Neutrophil (primary cell): ENCODE measurements at regions not wholly inside any gene's neighbourhood (a gene's known extent, or its start where the extent isn't known, plus 50 kb on each side); places are given as distances from the start of the nearest gene placed in this dataset.

ENCODE experiments used
- H3K27ac ChIP-seq: fragments of 200-600 bp; sonication (generic); 2 replicates; pipeline ENCODE4 v1.5.1; 2016; ENCODE audit warnings: mild to moderate bottlenecking, moderate library complexity
- H3K27me3 ChIP-seq: fragments of 200-600 bp; sonication (generic); 2 replicates; pipeline ENCODE4 v1.6.0; 2016; ENCODE audit warnings: mild to moderate bottlenecking
- H3K36me3 ChIP-seq: fragments of 200-600 bp; sonication (generic); 2 replicates; pipeline ENCODE4 v1.5.1; 2017
- H3K4me1 ChIP-seq, 2 experiments: fragments of 200-600 bp in 1 of 2; sonication (generic) in 1 of 2; 1 replicate in 1 of 2; 2 replicates in 1 of 2; pipeline versions ENCODE4 v1.5.1 to v1.6.1; 2013 to 2016; ENCODE audit warnings: low read depth in 1 of 2, low read length in 1 of 2, mild to moderate bottlenecking in 1 of 2, moderate library complexity in 1 of 2; ENCODE audit not compliant: control insufficient read depth in 1 of 2, insufficient read depth in 1 of 2
- H3K4me3 ChIP-seq, 2 experiments: fragments of 200-600 bp in 1 of 2; sonication (generic) in 1 of 2; 1 replicate in 1 of 2; 2 replicates in 1 of 2; pipeline ENCODE4 v1.5.1; 2013 to 2016; ENCODE audit warnings: low read depth in 1 of 2, low read length in 1 of 2, mild to moderate bottlenecking in 1 of 2, moderate library complexity in 1 of 2
- H3K9me3 ChIP-seq: fragments of 200-600 bp; sonication (generic); 2 replicates; pipeline ENCODE4 v1.5.1; 2016
- CTCF ChIP-seq: fragments of 200-600 bp; sonication (generic); IDR thresholded peaks from 2 replicates; pipeline ENCODE4 v1.5.1; 2016; ENCODE audit warnings: antibody characterized with exemption

- Histone ChIP-seq H3K4me3 (no peak overlapping the region), H3K4me1 (no peaks in the 10 kb centered on the region), H3K36me3 (no peaks in the 10 kb centered on the region), H3K27me3 (peaks cover 5% of the 10 kb centered on the region), H3K9me3 (no peaks in the 10 kb centered on the region), H3K27ac (no peak overlapping the region)
- TF ChIP-seq CTCF: no peak
Measured at GRCh38 chr3:160112996-160113395, 112.2 kb upstream of the C3orf80 start.

GRCh38 chr3:160114355-160114995, 110.7 kb upstream of the C3orf80 start:
- no peak for TF ChIP-seq CTCF
- no peak overlapping the region for H3K27ac ChIP-seq
- no peaks in the 10 kb centered on the region for H3K4me1 ChIP-seq
- no peaks in the 10 kb centered on the region for H3K9me3 ChIP-seq
- H3K27me3 ChIP-seq: peaks cover 5% of the 10 kb centered on the region
- no peak overlapping the region for H3K4me3 ChIP-seq
- no peaks in the 10 kb centered on the region for H3K36me3 ChIP-seq

- H3K4me1 ChIP-seq: no peaks in the 10 kb centered on the region
- H3K36me3 ChIP-seq: no peaks in the 10 kb centered on the region
- H3K4me3 ChIP-seq: no peak overlapping the region
- no peak overlapping the region for H3K27ac ChIP-seq
- TF ChIP-seq CTCF: no peak
- H3K9me3 ChIP-seq: no peaks in the 10 kb centered on the region
- H3K27me3 ChIP-seq: peaks cover 5% of the 10 kb centered on the region
Measured at GRCh38 chr3:160115387-160115786, 109.8 kb upstream of the C3orf80 start.

GRCh38 chr3:160124224-160124623, 101.0 kb upstream of the C3orf80 start:
- Histone ChIP-seq H3K4me1 (no peaks in the 10 kb centered on the region), H3K27ac (no peak overlapping the region)

GRCh38 chr3:160125258-160125657, 100.0 kb upstream of the C3orf80 start:
- no peak overlapping the region for H3K27ac ChIP-seq
- no peak overlapping the region for H3K4me3 ChIP-seq
- H3K4me1 ChIP-seq: peaks cover 5 to 6% of the 10 kb centered on the region in 2 experiments
- H3K27me3 ChIP-seq: peaks cover 44% of the 10 kb centered on the region
- H3K9me3 ChIP-seq: no peaks in the 10 kb centered on the region
- H3K36me3 ChIP-seq: no peaks in the 10 kb centered on the region
- TF ChIP-seq CTCF: no peak

More at GRCh38 chr3:160124224-160124623, 101.0 kb upstream of the C3orf80 start:
- Histone ChIP-seq H3K4me3 (no peak overlapping the region), H3K36me3 (no peaks in the 10 kb centered on the region), H3K27me3 (peaks cover 37% of the 10 kb centered on the region), H3K9me3 (no peaks in the 10 kb centered on the region)
- TF ChIP-seq CTCF: no peak
